H1 (cell line): ENCODE measurements at regions not wholly inside any gene's neighbourhood (a gene's known extent, or its start where the extent isn't known, plus 50 kb on each side); places are given as distances from the start of the nearest gene placed in this dataset.

Experiments used
- CTCF ChIA-PET: fragments of 300-600 bp; sonication (Branson Sonifier 250); formaldehyde crosslinking; loops from one replicate; lab custom pipeline; 2021; ENCODE audit not compliant: partially characterized antibody; lab: Charles Lee
- POLR2A ChIA-PET: fragments of 300-600 bp; sonication (Branson Sonifier 250); formaldehyde crosslinking; loops from one replicate; lab custom pipeline; 2021; ENCODE audit warnings: inconsistent platforms; ENCODE audit not compliant: partially characterized antibody; lab: Charles Lee
- DNase-seq, 2 experiments: peaks; one replicate each; pipeline versions ENCODE4 v3.0.0 to v3.0.0-alpha.2; 2010 to 2022; ENCODE audit warnings: low spot score in 2 of 2, low read depth in 1 of 2, mixed read lengths in 1 of 2
- FAIRE-seq: peaks from 2 replicates; lab custom pipeline; 2011; peaks lifted over from hg19 to GRCh38; lab: Jason Lieb, UNC
- H2AFZ ChIP-seq: 2 replicates; pipeline ENCODE4 v1.8.1; 2012; ENCODE audit warnings: low read length, inconsistent platforms
- H2AK5ac ChIP-seq: 2 replicates; pipeline ENCODE4 v1.6.1; 2013; ENCODE audit warnings: low read depth, low read length
- H2BK120ac ChIP-seq: replicated peaks from 2 replicates; pipeline ENCODE3; 2013; ENCODE audit warnings: low read depth, low read length, inconsistent platforms
- H2BK12ac ChIP-seq: 2 replicates; pipeline ENCODE4 v1.6.1; 2013; ENCODE audit warnings: low read depth, low read length
- H2BK15ac ChIP-seq: 2 replicates; pipeline ENCODE4 v1.6.1; 2013; ENCODE audit warnings: low read length
- H2BK20ac ChIP-seq: 2 replicates; pipeline ENCODE4 v1.6.1; 2013; ENCODE audit warnings: low read length
- H2BK5ac ChIP-seq: 2 replicates; pipeline ENCODE4 v1.6.1; 2013; ENCODE audit warnings: low read depth, low read length
- H3K14ac ChIP-seq: 2 replicates; pipeline ENCODE4 v1.6.1; 2013; ENCODE audit warnings: inconsistent platforms; ENCODE audit not compliant: insufficient read length
- H3K18ac ChIP-seq: 2 replicates; pipeline ENCODE4 v1.6.1; 2013; ENCODE audit warnings: low read length; ENCODE audit errors: extremely low read depth
- H3K23ac ChIP-seq: 2 replicates; pipeline ENCODE4 v1.6.1; 2013; ENCODE audit warnings: inconsistent platforms; ENCODE audit not compliant: insufficient read length
- H3K23me2 ChIP-seq: 2 replicates; pipeline ENCODE4 v1.6.1; 2013; ENCODE audit warnings: low read depth, low read length
- H3K27ac ChIP-seq: 2 replicates; pipeline ENCODE4 v1.6.1; 2011; ENCODE audit warnings: low read depth, low read length, inconsistent platforms
- H3K27me3 ChIP-seq, 4 experiments: replicated peaks in 1 of 4; 1 replicate in 1 of 4; 2 replicates in 3 of 4; pipeline versions ENCODE4 v1.6.1 to v1.8.1; 2011 to 2013; ENCODE audit warnings: low read length in 3 of 4, mild to moderate bottlenecking in 3 of 4, inconsistent platforms in 2 of 4, mixed read lengths in 2 of 4, moderate library complexity in 1 of 4; ENCODE audit not compliant: control insufficient read depth in 3 of 4, insufficient read depth in 3 of 4; ENCODE audit errors: extremely low read depth in 1 of 4
- H3K36me3 ChIP-seq, 4 experiments: 2 replicates each; pipeline versions ENCODE4 v1.6.1 to v1.8.1; 2011 to 2013; ENCODE audit warnings: mild to moderate bottlenecking in 4 of 4, low read length in 3 of 4, moderate library complexity in 2 of 4, control low read depth in 1 of 4, inconsistent platforms in 1 of 4; ENCODE audit not compliant: insufficient read depth in 4 of 4, control insufficient read depth in 2 of 4
- H3K4ac ChIP-seq: replicated peaks from 2 replicates; pipeline ENCODE3; 2013; ENCODE audit warnings: low read length, low read depth, mixed read lengths, inconsistent platforms; ENCODE audit not compliant: insufficient read length
- H3K4me1 ChIP-seq, 4 experiments: replicated peaks in 1 of 4; 1 replicate in 1 of 4; 2 replicates in 3 of 4; pipeline versions ENCODE4 v1.6.1 to v1.8.1; 2011 to 2013; ENCODE audit warnings: low read length in 3 of 4, inconsistent platforms in 2 of 4, mixed read lengths in 1 of 4; ENCODE audit not compliant: insufficient read depth in 4 of 4, control insufficient read depth in 3 of 4
- H3K4me2 ChIP-seq, 2 experiments: 2 replicates each; pipeline versions ENCODE4 v1.6.1 to v1.8.1; 2011 to 2013; ENCODE audit warnings: low read depth in 2 of 2, low read length in 2 of 2, control low read depth in 1 of 2, inconsistent platforms in 1 of 2, mild to moderate bottlenecking in 1 of 2; ENCODE audit not compliant: insufficient read depth in 1 of 2
- H3K4me3 ChIP-seq, 4 experiments: fragments of 200-600, 300-600 bp in 1 of 4; sonication (generic), shearing (Covaris generic), sonication (Bioruptor Twin) in 1 of 4; 2 replicates each; pipeline versions ENCODE4 v1.5.1 to v1.8.1; 2011 to 2016; ENCODE audit warnings: low read length in 4 of 4, low read depth in 3 of 4, control low read depth in 2 of 4, inconsistent platforms in 2 of 4, mild to moderate bottlenecking in 2 of 4, mixed read lengths in 1 of 4, moderate library complexity in 1 of 4; ENCODE audit not compliant: insufficient read depth in 2 of 4; ENCODE audit errors: extremely low read depth in 1 of 4
- H3K56ac ChIP-seq: replicated peaks from 2 replicates; pipeline ENCODE3; 2013; ENCODE audit warnings: low read depth, mild to moderate bottlenecking, mixed read lengths, low read length, inconsistent platforms; ENCODE audit not compliant: insufficient read length
- H3K79me1 ChIP-seq: 2 replicates; pipeline ENCODE4 v1.6.1; 2013; ENCODE audit warnings: low read depth, low read length, control low read depth
- H3K79me2 ChIP-seq, 2 experiments: 2 replicates each; pipeline versions ENCODE4 v1.6.1 to v1.8.1; 2012 to 2013; ENCODE audit warnings: low read length in 2 of 2, mild to moderate bottlenecking in 2 of 2, inconsistent platforms in 1 of 2; ENCODE audit not compliant: insufficient read depth in 2 of 2, control insufficient read depth in 1 of 2
- H3K9ac ChIP-seq, 4 experiments: replicated peaks in 1 of 4; 1 replicate in 1 of 4; 2 replicates in 3 of 4; pipeline versions ENCODE4 v1.6.1 to v1.8.1; 2011 to 2013; ENCODE audit warnings: low read depth in 3 of 4, low read length in 3 of 4, control low read depth in 2 of 4, mild to moderate bottlenecking in 2 of 4, moderate library complexity in 2 of 4, inconsistent platforms in 1 of 4; ENCODE audit errors: extremely low read depth in 1 of 4
- H3K9me3 ChIP-seq, 2 experiments: 2 replicates each; pipeline versions ENCODE4 v1.6.1 to v1.8.1; 2012 to 2013; ENCODE audit warnings: mild to moderate bottlenecking in 2 of 2, moderate library complexity in 2 of 2, control low read depth in 1 of 2, inconsistent platforms in 1 of 2, low read depth in 1 of 2, low read length in 1 of 2, mixed read lengths in 1 of 2; ENCODE audit not compliant: insufficient read depth in 2 of 2
- H4K20me1 ChIP-seq, 2 experiments: replicated peaks in 1 of 2; 2 replicates each; pipeline versions ENCODE3 to v1.8.1; 2011 to 2013; ENCODE audit warnings: inconsistent platforms in 2 of 2, low read length in 2 of 2, mild to moderate bottlenecking in 1 of 2; ENCODE audit not compliant: insufficient read depth in 2 of 2, control insufficient read depth in 1 of 2
- H4K5ac ChIP-seq: 2 replicates; pipeline ENCODE4 v1.6.1; 2013; ENCODE audit warnings: low read length, low read depth, mixed read lengths, inconsistent platforms; ENCODE audit not compliant: insufficient read length
- H4K8ac ChIP-seq: 2 replicates; pipeline ENCODE4 v1.8.0; 2013; ENCODE audit warnings: mild to moderate bottlenecking, moderate library complexity, low read length, inconsistent platforms; ENCODE audit not compliant: insufficient read depth; ENCODE audit errors: extremely low read depth
- H4K91ac ChIP-seq: replicated peaks from 2 replicates; pipeline ENCODE3; 2013; ENCODE audit warnings: low read length, mixed read lengths, inconsistent platforms; ENCODE audit not compliant: insufficient read length
- CBX8 ChIP-seq: fragments of 300-800, 300-1000 bp; sonication (generic); IDR thresholded peaks from 2 replicates; pipeline ENCODE4 v1.7.1; 2016; ENCODE audit warnings: low read depth, low read length, borderline replicate concordance
- CEBPB ChIP-seq: IDR thresholded peaks from 2 replicates; pipeline ENCODE4 v1.6.1; 2012; ENCODE audit warnings: low read depth, low read length
- CHD2 ChIP-seq: IDR thresholded peaks from 2 replicates; pipeline ENCODE4 v1.6.1; 2012; ENCODE audit warnings: low read length, improper control_type of control experiment
- CTCF ChIP-seq, 3 experiments: IDR thresholded peaks; 1 replicate in 2 of 3; 2 replicates in 1 of 3; pipeline versions ENCODE4 v1.5.1 to v1.6.1; 2011; ENCODE audit warnings: low read length in 3 of 3, mild to moderate bottlenecking in 3 of 3, inconsistent platforms in 2 of 3, low read depth in 1 of 3, moderate library complexity in 1 of 3; ENCODE audit not compliant: insufficient read depth in 1 of 3; ENCODE audit errors: control extremely low read depth in 1 of 3
- HDAC6 ChIP-seq: IDR thresholded peaks from one replicate; pipeline ENCODE4 v1.7.1; 2012; ENCODE audit warnings: low read depth, mild to moderate bottlenecking, inconsistent platforms, low read length, moderate library complexity
- KDM1A ChIP-seq: fragments of 200-600, 300-600 bp; sonication (generic); IDR thresholded peaks from 2 replicates; pipeline ENCODE4 v1.7.1; 2016; ENCODE audit warnings: mild to moderate bottlenecking, low read length, borderline replicate concordance
- KDM4A ChIP-seq: IDR thresholded peaks from one replicate; pipeline ENCODE4 v1.7.1; 2012; ENCODE audit warnings: low read depth, mild to moderate bottlenecking, moderate library complexity, low read length, inconsistent platforms; ENCODE audit not compliant: severe bottlenecking
- KDM5A ChIP-seq: fragments of 200-600 bp; IDR thresholded peaks from 2 replicates; pipeline ENCODE4 v1.7.1; 2012; ENCODE audit warnings: mild to moderate bottlenecking, low read length, inconsistent platforms, mixed read lengths
- NRF1 ChIP-seq: IDR thresholded peaks from 2 replicates; pipeline ENCODE4 v1.6.1; 2011; ENCODE audit warnings: mild to moderate bottlenecking, low read depth, low read length, improper control_type of control experiment
- RAD21 ChIP-seq, 2 experiments: IDR thresholded peaks in 1 of 2; conservative IDR thresholded peaks in 1 of 2; 2 replicates each; pipeline ENCODE4 v1.6.1; 2011; ENCODE audit warnings: low read depth in 2 of 2, low read length in 2 of 2, improper control_type of control experiment in 1 of 2, inconsistent platforms in 1 of 2, mild to moderate bottlenecking in 1 of 2, moderate library complexity in 1 of 2
- SIN3A ChIP-seq, 2 experiments: IDR thresholded peaks in 1 of 2; conservative IDR thresholded peaks in 1 of 2; 2 replicates each; pipeline ENCODE4 v1.6.1; 2011 to 2012; ENCODE audit warnings: low read length in 2 of 2, improper control_type of control experiment in 1 of 2, low read depth in 1 of 2, mild to moderate bottlenecking in 1 of 2
- TCF12 ChIP-seq: IDR thresholded peaks from 2 replicates; pipeline ENCODE4 v1.6.1; 2011; ENCODE audit warnings: low read depth, mild to moderate bottlenecking, low read length
- TEAD4 ChIP-seq: IDR thresholded peaks from 2 replicates; pipeline ENCODE4 v1.6.1; 2012; ENCODE audit warnings: low read depth, low read length, inconsistent platforms, mixed read lengths
- WGBS, 2 experiments: shearing (Covaris generic) in 1 of 2; methylation state at CpG; one replicate each; pipeline versions ENCODE4 v1.1.6 to v1.1.7; 2013 to 2015; ENCODE audit warnings: low lambda C conversion rate in 2 of 2, mixed read lengths in 2 of 2, inconsistent platforms in 1 of 2, low coverage in 1 of 2, missing lambda C conversion rate in 1 of 2; ENCODE audit not compliant: insufficient replicate concordance in 2 of 2, insufficient coverage in 1 of 2, insufficient read length in 1 of 2; ENCODE audit errors: extremely low coverage in 1 of 2, missing lambda C conversion rate in 1 of 2; 5-methylcytosine and 5-hydroxymethylcytosine counted together

- H3K79me1 ChIP-seq: no peaks in the 10 kb centered on the region
- H3K27ac ChIP-seq: no peak overlapping the region
- POLR2A ChIA-PET: no interaction called here
- H3K79me2 ChIP-seq: no peaks in the 10 kb centered on the region
- no peak overlapping the region for H3K4me3 ChIP-seq
- no peak for FAIRE-seq
- no peak overlapping the region for H3K18ac ChIP-seq
- no peaks in the 10 kb centered on the region for H3K23me2 ChIP-seq
- H4K91ac ChIP-seq: no peak overlapping the region
- DNase-seq: no peak
- 0 out of 4 replicates have a peak, but pooled peaks cover 0 to 1% of the 10 kb centered on the region in 2 experiments for H3K9me3 ChIP-seq
- no peak overlapping the region for H2AK5ac ChIP-seq
- H3K27me3 ChIP-seq: no peaks in the 10 kb centered on the region
- no peaks in the 10 kb centered on the region for H3K36me3 ChIP-seq
- H3K9ac ChIP-seq: no peak overlapping the region
- H2BK5ac ChIP-seq: no peak overlapping the region
- H2BK15ac ChIP-seq: no peak overlapping the region
- H2BK120ac ChIP-seq: no peak overlapping the region
- H4K8ac ChIP-seq: no peak overlapping the region
- no peak overlapping the region for H2BK20ac ChIP-seq
- no peak overlapping the region for H2AFZ ChIP-seq
- no peak overlapping the region for H4K5ac ChIP-seq
- no peak overlapping the region for H2BK12ac ChIP-seq
- H3K4me2 ChIP-seq: no peak overlapping the region
- CTCF ChIA-PET: no interaction called here
- no peak overlapping the region for H3K14ac ChIP-seq
- H3K23ac ChIP-seq: no peak overlapping the region
- no peaks in the 10 kb centered on the region for H3K4me1 ChIP-seq
- no peak overlapping the region for H3K4ac ChIP-seq
- no peak overlapping the region for H3K56ac ChIP-seq
- 80% methylated on average over 8 of the region's 8 CpGs; no CpG with 5 or more reads in 1 of the 2 experiments for WGBS, 2 experiments
- no peaks in the 10 kb centered on the region for H4K20me1 ChIP-seq
- no peak for TF ChIP-seq SIN3A (conservative IDR thresholded peaks at IDR 0.05 in 1 of 2, IDR thresholded peaks at IDR 0.05 in 1 of 2; ENCODE audit: low read depth in 1 of 2, low read length in 2 of 2)
- TF ChIP-seq CEBPB: no peak
- TF ChIP-seq NRF1: no peak
- TF ChIP-seq TEAD4: no peak
- no peak for TF ChIP-seq KDM5A
- no peak for TF ChIP-seq HDAC6
- no peak for TF ChIP-seq CHD2
- no peak for TF ChIP-seq KDM1A
- no peak for TF ChIP-seq KDM4A
- TF ChIP-seq CTCF (IDR thresholded peaks at IDR 0.05; ENCODE audit: control extremely low read depth in 1 of 3, insufficient read depth in 1 of 3, low read depth in 1 of 3, low read length in 3 of 3): no peak
- TF ChIP-seq CBX8: no peak
- no peak for TF ChIP-seq TCF12
- TF ChIP-seq RAD21 (IDR thresholded peaks at IDR 0.05 in 1 of 2, conservative IDR thresholded peaks at IDR 0.05 in 1 of 2; ENCODE audit: low read depth in 2 of 2, low read length in 2 of 2): no peak
Observed at GRCh38 chr6:14571001-14571400, 453.4 kb downstream of the CD83 start.
